ENCODE measurements at regions not wholly inside any gene's neighbourhood (a gene's known extent, or its start where the extent isn't known, plus 50 kb on each side); places are given as distances from the start of the nearest gene placed in this dataset.

DNA sequence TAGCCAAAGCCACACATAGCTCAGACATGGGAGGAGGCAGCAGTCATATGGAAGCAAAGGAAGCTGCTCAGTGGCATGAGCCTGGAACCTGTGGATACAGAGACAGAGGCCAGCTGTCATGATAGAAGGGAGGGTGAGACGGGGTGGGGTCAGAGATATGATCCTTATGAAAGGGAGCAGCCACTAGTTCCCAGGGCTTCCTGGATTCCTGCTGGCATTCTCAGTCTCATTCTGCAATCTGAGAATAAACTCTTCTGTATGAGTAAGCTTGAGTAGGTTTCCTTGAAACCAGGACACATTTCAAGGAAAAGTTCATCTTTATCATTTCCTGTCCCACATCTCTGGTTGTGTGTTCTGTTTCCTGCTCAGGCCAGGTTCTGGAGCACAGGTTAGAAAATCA is 220.2 kb upstream of the SNX19 start:
- TF ChIP-seq POLR2A (IDR thresholded peaks at IDR 0.05; ENCODE audit: low read depth, low read length) (no peak), SPI1 (IDR thresholded peaks at IDR 0.05; ENCODE audit: low read depth, low read length) (no peak), TAF1 (IDR thresholded peaks at IDR 0.05; ENCODE audit: low read depth, low read length) (no peak), POLR2AphosphoS5 (IDR thresholded peaks at IDR 0.05; ENCODE audit: low read depth, low read length) (no peak), PAX5 (IDR thresholded peaks at IDR 0.05; ENCODE audit: insufficient read depth, low read length, severe bottlenecking) (no peak)

All from GM12891 (cell line).